ENCODE measurements at regions not wholly inside any gene's neighbourhood (a gene's known extent, or its start where the extent isn't known, plus 50 kb on each side); places are given as distances from the start of the nearest gene placed in this dataset.

DNA sequence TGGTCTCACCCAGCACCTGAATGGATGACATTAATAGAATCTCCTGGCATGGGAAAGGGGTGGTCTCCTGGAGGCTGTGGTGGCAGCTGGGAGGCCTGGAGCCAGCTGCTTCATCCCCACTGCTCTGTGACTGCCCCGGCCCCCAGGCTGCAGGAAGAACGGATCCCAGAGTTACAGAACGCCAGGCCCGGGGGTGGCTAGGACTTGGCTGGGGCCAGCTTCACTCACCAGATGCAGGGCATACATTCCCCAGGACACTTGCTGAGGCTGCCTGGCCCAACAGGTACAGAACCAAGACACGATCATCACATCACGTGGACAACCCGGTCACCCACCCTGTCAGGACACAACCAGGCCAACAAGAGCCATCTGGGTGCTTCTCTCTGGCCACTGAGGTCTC, 178.6 kb upstream of the SALL3 start:
- TF ChIP-seq CTCF (IDR thresholded peaks at IDR 0.05): no peak
- no peak for TF ChIP-seq POLR2A (IDR thresholded peaks at IDR 0.05)
